Gastroesophageal sphincter (tissue), 4 donors: ENCODE measurements at regions not wholly inside any gene's neighbourhood (a gene's known extent, or its start where the extent isn't known, plus 50 kb on each side); places are given as distances from the start of the nearest gene placed in this dataset.
"Not testable (repeated sequence)": the region's sequence is repeated elsewhere in the genome, so short reads cannot be mapped to it uniquely, and the experiment has no call there.

Experiments
- ATAC-seq: fragments of 150-250 bp; one replicate; pipeline ENCODE4 v1.9.1; 2016; ENCODE audit warnings: mild to moderate bottlenecking, moderate library complexity
- H3K27ac ChIP-seq, 4 donors: fragments of 200-600 bp; sonication (generic) in 3 of 4; 1 replicate in 3 of 4; 2 replicates in 1 of 4; pipeline ENCODE4 v1.5.1; 2016 to 2019
- H3K27me3 ChIP-seq: fragments of 200-600 bp; sonication (generic); one replicate; pipeline ENCODE4 v1.5.1; 2019
- H3K36me3 ChIP-seq, 2 donors: fragments of 200-600 bp; sonication (generic); one replicate each; pipeline ENCODE4 v1.5.1; 2019; ENCODE audit warnings: control low read depth in 1 of 2
- H3K4me1 ChIP-seq, 3 donors: fragments of 200-600 bp; sonication (generic); 1 replicate in 2 of 3; 2 replicates in 1 of 3; pipeline ENCODE4 v1.5.1; 2016 to 2019; ENCODE audit warnings: control low read depth in 2 of 3
- H3K4me3 ChIP-seq, 2 donors: fragments of 200-600 bp; sonication (generic); one replicate each; pipeline ENCODE4 v1.5.1; 2019; ENCODE audit warnings: mild to moderate bottlenecking in 1 of 2, moderate library complexity in 1 of 2
- H3K9me3 ChIP-seq, 3 donors: fragments of 200-600 bp; sonication (generic); one replicate each; pipeline ENCODE4 v1.5.1; 2017 to 2019; ENCODE audit warnings: control low read depth in 2 of 3
- CTCF ChIP-seq, 4 experiments: fragments of 200-600 bp in 2 of 4; fragments of 450-650 bp in 2 of 4; sonication (generic) in 1 of 4; IDR thresholded peaks; one replicate each; pipeline ENCODE4 v1.5.1; 2017 to 2019; ENCODE audit warnings: antibody characterized with exemption in 4 of 4, mild to moderate bottlenecking in 2 of 4, moderate library complexity in 2 of 4
- EP300 ChIP-seq: sonication (generic); formaldehyde crosslinking; IDR thresholded peaks from one replicate; pipeline ENCODE4 v1.6.1; 2017; ENCODE audit warnings: antibody characterized with exemption, mild to moderate bottlenecking
- POLR2A ChIP-seq, 2 donors: fragments of 450-650 bp; IDR thresholded peaks; one replicate each; pipeline ENCODE4 v1.6.1; 2017; ENCODE audit warnings: antibody characterized with exemption in 2 of 2, mild to moderate bottlenecking in 2 of 2, moderate library complexity in 1 of 2
- POLR2AphosphoS5 ChIP-seq: sonication (generic); formaldehyde crosslinking; IDR thresholded peaks from one replicate; pipeline ENCODE4 v1.6.1; 2017; ENCODE audit warnings: antibody characterized with exemption
- WGBS, 2 donors: methylation state at CpG; one replicate each; pipeline ENCODE4 v1.1.5; 2018; ENCODE audit warnings: low coverage in 1 of 2; 5-methylcytosine and 5-hydroxymethylcytosine counted together

GRCh38 chr9:78903581-78903980, 606.7 kb downstream of the PSAT1 start:
- H3K27me3 ChIP-seq: no peaks in the 10 kb centered on the region

GRCh38 chr9:78904686-78905085, 607.8 kb downstream of the PSAT1 start:
- Histone ChIP-seq H3K27me3 (no peaks in the 10 kb centered on the region), H3K4me1 (no peaks in the 10 kb centered on the region), H3K27ac (no peak overlapping the region), H3K36me3 (no peaks in the 10 kb centered on the region), H3K9me3 (no peaks in the 10 kb centered on the region), H3K4me3 (no peak overlapping the region)
- no peak for TF ChIP-seq POLR2AphosphoS5
- TF ChIP-seq POLR2A (IDR thresholded peaks at IDR 0.05): no peak
- no peak for TF ChIP-seq CTCF (IDR thresholded peaks at IDR 0.05)
- no peak for TF ChIP-seq EP300
- no peak for ATAC-seq

More at GRCh38 chr9:78903581-78903980, 606.7 kb downstream of the PSAT1 start:
- H3K9me3 ChIP-seq: no peaks in the 10 kb centered on the region
- H3K27ac ChIP-seq: no peak overlapping the region
- TF ChIP-seq POLR2AphosphoS5 (no peak), CTCF (IDR thresholded peaks at IDR 0.05) (no peak), EP300 (no peak), POLR2A (IDR thresholded peaks at IDR 0.05) (no peak)
- no peaks in the 10 kb centered on the region for H3K4me1 ChIP-seq
- H3K36me3 ChIP-seq: no peaks in the 10 kb centered on the region
- ATAC-seq: no peak
- no peak overlapping the region for H3K4me3 ChIP-seq

GRCh38 chr9:78905387-78905786, 608.5 kb downstream of the PSAT1 start:
- Histone ChIP-seq H3K36me3 (no peaks in the 10 kb centered on the region), H3K9me3 (no peaks in the 10 kb centered on the region), H3K4me3 (no peak overlapping the region), H3K27me3 (no peaks in the 10 kb centered on the region), H3K4me1 (no peaks in the 10 kb centered on the region), H3K27ac (no peak overlapping the region)
- TF ChIP-seq POLR2A (IDR thresholded peaks at IDR 0.05): no peak
- no peak for TF ChIP-seq CTCF (IDR thresholded peaks at IDR 0.05)
- TF ChIP-seq POLR2AphosphoS5: no peak
- no peak for TF ChIP-seq EP300
- no peak for ATAC-seq
- 63 to 82% methylated on average over 1 of the region's 1 CpG for WGBS, 2 donors

- Histone ChIP-seq H3K9me3 (no peaks in the 10 kb centered on the region), H3K36me3 (no peaks in the 10 kb centered on the region), H3K4me1 (no peaks in the 10 kb centered on the region), H3K27ac (no peak overlapping the region), H3K27me3 (no peaks in the 10 kb centered on the region), H3K4me3 (no peak overlapping the region)
- no peak for ATAC-seq
- TF ChIP-seq POLR2A (IDR thresholded peaks at IDR 0.05) (no peak), CTCF (IDR thresholded peaks at IDR 0.05) (no peak), POLR2AphosphoS5 (no peak), EP300 (no peak)
- WGBS, 2 donors: 45 to 46% methylated on average over 5 of the region's 5 CpGs
These were observed 609.2 kb downstream of the PSAT1 start for GRCh38 chr9:78905986-78906755.

GRCh38 chr9:78909566-78909965, 612.6 kb downstream of the PSAT1 start:
- no peaks in the 10 kb centered on the region for H3K4me1 ChIP-seq
- no peaks in the 10 kb centered on the region for H3K9me3 ChIP-seq
- ATAC-seq: no peak
- no peak overlapping the region for H3K4me3 ChIP-seq
- TF ChIP-seq POLR2AphosphoS5 (no peak), POLR2A (IDR thresholded peaks at IDR 0.05) (no peak), EP300 (no peak), CTCF (IDR thresholded peaks at IDR 0.05) (no peak)
- no peak overlapping the region for H3K27ac ChIP-seq
- no peaks in the 10 kb centered on the region for H3K27me3 ChIP-seq
- 70 to 77% methylated on average over 2 of the region's 2 CpGs for WGBS, 2 donors
- H3K36me3 ChIP-seq: no peaks in the 10 kb centered on the region

- not testable (repeated sequence) for H3K4me3 ChIP-seq, H3K27me3 ChIP-seq, ATAC-seq, H3K36me3 ChIP-seq, H3K4me1 ChIP-seq, H3K27ac ChIP-seq, H3K9me3 ChIP-seq
- WGBS, 2 donors: 86 to 90% methylated on average over 1 of the region's 2 CpGs
These were observed 620.0 kb downstream of the PSAT1 start for GRCh38 chr9:78916884-78917283.
